Panc1 (cell line): ENCODE measurements at regions not wholly inside any gene's neighbourhood (a gene's known extent, or its start where the extent isn't known, plus 50 kb on each side); places are given as distances from the start of the nearest gene placed in this dataset.
"Not testable (repeated sequence)": the region's sequence is repeated elsewhere in the genome, so short reads cannot be mapped to it uniquely, and the experiment has no call there.

Experiments
- ATAC-seq: fragments of 200-7000 bp; cut with Tn5 transposase; 2 replicates; pipeline ENCODE4 v1.9.1; 2020; ENCODE audit warnings: mild to moderate bottlenecking, moderate library complexity
- BruUV-seq: library from RNA; stranded (reverse); fragments of 400-500 nt; replicated peaks from 2 replicates; lab custom pipeline; 2021; lab: Mats Ljungman, UMichigan
- CTCF ChIA-PET: fragments of 300-600 bp; sonication (Branson Sonifier 250); formaldehyde crosslinking; loops from one replicate; lab custom pipeline; 2022; ENCODE audit warnings: antibody characterized with exemption; lab: Charles Lee
- POLR2A ChIA-PET: fragments of 300-600 bp; sonication (Branson Sonifier 250); formaldehyde crosslinking; loops from one replicate; lab custom pipeline; 2022; ENCODE audit warnings: antibody characterized with exemption; lab: Charles Lee
- DNase-seq: peaks from one replicate; pipeline ENCODE4 v3.0.0-alpha.2; 2010; ENCODE audit warnings: low read depth, low spot score
- H3K27ac ChIP-seq: 2 replicates; pipeline ENCODE4 v1.5.1; 2011; ENCODE audit warnings: mild to moderate bottlenecking, low read length, inconsistent platforms
- H3K27me3 ChIP-seq: fragments of 200-500 bp; sonication (Bioruptor generic); 2 replicates; pipeline ENCODE4 v1.6.0; 2014; ENCODE audit warnings: low read length, inconsistent platforms; ENCODE audit not compliant: control insufficient read depth, insufficient read depth
- H3K36me3 ChIP-seq: fragments of 200-500 bp; sonication (Bioruptor generic); 2 replicates; pipeline ENCODE4 v1.5.1; 2014; ENCODE audit warnings: inconsistent platforms, mild to moderate bottlenecking, low read length, moderate library complexity; ENCODE audit not compliant: control insufficient read depth, insufficient read depth
- H3K4me1 ChIP-seq: 2 replicates; pipeline ENCODE4 v1.5.1; 2011; ENCODE audit warnings: inconsistent platforms, mild to moderate bottlenecking, low read length, moderate library complexity; ENCODE audit not compliant: control insufficient read depth, insufficient read depth
- H3K4me3 ChIP-seq, 2 experiments: 2 replicates each; pipeline ENCODE4 v1.5.1; 2011 to 2012; ENCODE audit warnings: low read depth in 2 of 2, low read length in 2 of 2, mild to moderate bottlenecking in 2 of 2, inconsistent platforms in 1 of 2, moderate library complexity in 1 of 2
- H3K9me3 ChIP-seq: fragments of 200-500 bp; sonication (Bioruptor generic); 2 replicates; pipeline ENCODE4 v1.5.1; 2014; ENCODE audit warnings: low read depth, mild to moderate bottlenecking, inconsistent platforms, low read length, moderate library complexity; ENCODE audit not compliant: control insufficient read depth, insufficient read depth
- CTCF ChIP-seq: fragments of 450-650 bp; IDR thresholded peaks from 2 replicates; pipeline ENCODE4 v1.5.1; 2017; ENCODE audit warnings: mild to moderate bottlenecking
- POLR2AphosphoS5 ChIP-seq: IDR thresholded peaks from 2 replicates; pipeline ENCODE4 v1.6.1; 2012; ENCODE audit warnings: mild to moderate bottlenecking, low read depth, low read length, moderate library complexity
- SIN3A ChIP-seq: IDR thresholded peaks from 2 replicates; pipeline ENCODE4 v1.6.1; 2012; ENCODE audit warnings: low read depth, mild to moderate bottlenecking, low read length, moderate library complexity, borderline replicate concordance; ENCODE audit not compliant: insufficient read depth
- TCF7L2 ChIP-seq: IDR thresholded peaks from 2 replicates; pipeline ENCODE4 v1.6.1; 2011; ENCODE audit warnings: mild to moderate bottlenecking, low read depth, low read length, inconsistent platforms
- in situ Hi-C: cut with HindIII; loops from 2 replicates; pipeline ENCODE4 v1.10.0; 2016; ENCODE audit warnings: low sequenced_read_pairs, low pct_unique_long_range_greater_than_20kb
- intact Hi-C: fragments of 100-400 bp; cut with micrococcal nuclease; formaldehyde crosslinking; loops from one replicate; pipeline ENCODE4 v1.10.0; 2022; ENCODE audit not compliant: unreplicated experiment
- TF ChIP-seq, protein P1 (sequence below), 2 experiments: IDR thresholded peaks; 2 replicates each; pipeline ENCODE4 v1.6.1; 2011 to 2012; ENCODE audit warnings: low read depth in 2 of 2, control low read depth in 1 of 2, low read length in 1 of 2, mild to moderate bottlenecking in 1 of 2, moderate library complexity in 1 of 2; ENCODE audit not compliant: insufficient read depth in 1 of 2

DNA sequence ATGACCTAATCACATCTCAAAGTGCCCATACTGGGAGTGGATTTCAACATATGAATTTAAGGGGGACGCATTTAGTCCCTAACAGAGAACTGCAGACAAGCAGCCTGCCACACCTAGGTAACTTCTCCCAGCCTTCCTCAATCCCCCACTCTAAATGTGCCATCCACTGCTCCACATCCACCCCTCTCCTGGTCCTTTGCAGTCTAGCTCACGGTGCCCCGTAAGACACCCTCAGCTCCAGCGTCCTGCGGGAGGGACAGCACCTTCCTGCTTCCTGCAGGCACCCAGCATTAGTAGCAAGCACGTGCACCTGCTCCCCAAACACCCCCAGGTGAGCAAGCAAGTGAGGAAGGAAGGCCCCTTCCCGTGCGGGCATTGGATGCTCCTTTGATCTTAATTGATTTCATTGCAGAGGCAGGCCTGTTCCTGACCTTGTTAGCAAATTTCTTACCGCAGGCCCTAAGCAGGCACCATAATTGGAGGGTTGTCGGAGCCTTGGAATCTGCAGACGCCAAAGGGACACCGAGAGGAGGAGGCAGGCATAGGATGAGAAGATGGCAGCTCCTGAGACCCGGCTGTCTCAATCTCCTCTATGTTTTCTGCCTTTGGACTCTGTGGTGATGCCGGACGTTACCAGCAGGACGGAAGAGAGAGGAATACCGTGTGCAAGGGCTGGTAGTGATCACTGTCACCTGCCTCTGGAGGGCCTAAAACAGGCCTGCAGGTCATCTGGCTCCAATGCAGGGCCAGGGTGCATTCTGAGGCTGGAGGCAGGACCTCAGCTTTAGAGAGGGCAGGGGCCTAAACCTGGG is 75.8 kb upstream of the CHST15 start:
- intact Hi-C loops (no loop called here), in situ Hi-C loops (no loop called here)
- H3K9me3 ChIP-seq = no peaks in the 10 kb centered on the region
- POLR2A ChIA-PET = no interaction called here
- H3K27ac ChIP-seq = no peak overlapping the region
- TF ChIP-seq CTCF = no peak
- TF ChIP-seq POLR2AphosphoS5 = no peak
- TF ChIP-seq, protein P1, sequence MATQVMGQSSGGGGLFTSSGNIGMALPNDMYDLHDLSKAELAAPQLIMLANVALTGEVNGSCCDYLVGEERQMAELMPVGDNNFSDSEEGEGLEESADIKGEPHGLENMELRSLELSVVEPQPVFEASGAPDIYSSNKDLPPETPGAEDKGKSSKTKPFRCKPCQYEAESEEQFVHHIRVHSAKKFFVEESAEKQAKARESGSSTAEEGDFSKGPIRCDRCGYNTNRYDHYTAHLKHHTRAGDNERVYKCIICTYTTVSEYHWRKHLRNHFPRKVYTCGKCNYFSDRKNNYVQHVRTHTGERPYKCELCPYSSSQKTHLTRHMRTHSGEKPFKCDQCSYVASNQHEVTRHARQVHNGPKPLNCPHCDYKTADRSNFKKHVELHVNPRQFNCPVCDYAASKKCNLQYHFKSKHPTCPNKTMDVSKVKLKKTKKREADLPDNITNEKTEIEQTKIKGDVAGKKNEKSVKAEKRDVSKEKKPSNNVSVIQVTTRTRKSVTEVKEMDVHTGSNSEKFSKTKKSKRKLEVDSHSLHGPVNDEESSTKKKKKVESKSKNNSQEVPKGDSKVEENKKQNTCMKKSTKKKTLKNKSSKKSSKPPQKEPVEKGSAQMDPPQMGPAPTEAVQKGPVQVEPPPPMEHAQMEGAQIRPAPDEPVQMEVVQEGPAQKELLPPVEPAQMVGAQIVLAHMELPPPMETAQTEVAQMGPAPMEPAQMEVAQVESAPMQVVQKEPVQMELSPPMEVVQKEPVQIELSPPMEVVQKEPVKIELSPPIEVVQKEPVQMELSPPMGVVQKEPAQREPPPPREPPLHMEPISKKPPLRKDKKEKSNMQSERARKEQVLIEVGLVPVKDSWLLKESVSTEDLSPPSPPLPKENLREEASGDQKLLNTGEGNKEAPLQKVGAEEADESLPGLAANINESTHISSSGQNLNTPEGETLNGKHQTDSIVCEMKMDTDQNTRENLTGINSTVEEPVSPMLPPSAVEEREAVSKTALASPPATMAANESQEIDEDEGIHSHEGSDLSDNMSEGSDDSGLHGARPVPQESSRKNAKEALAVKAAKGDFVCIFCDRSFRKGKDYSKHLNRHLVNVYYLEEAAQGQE (IDR thresholded peaks at IDR 0.05; ENCODE audit: insufficient read depth in 1 of 2, low read depth in 2 of 2, low read length in 1 of 2) = no peak
- no peak for TF ChIP-seq SIN3A
- no peak for TF ChIP-seq TCF7L2
- H3K36me3 ChIP-seq = no peaks in the 10 kb centered on the region
- ATAC-seq = no peak
- BruUV-seq = no TSS peak
- DNase-seq = no peak
- no peaks in the 10 kb centered on the region for H3K4me1 ChIP-seq
- CTCF ChIA-PET = no interaction called here
- no peaks in the 10 kb centered on the region for H3K27me3 ChIP-seq
- H3K4me3 ChIP-seq = no peak overlapping the region

DNA sequence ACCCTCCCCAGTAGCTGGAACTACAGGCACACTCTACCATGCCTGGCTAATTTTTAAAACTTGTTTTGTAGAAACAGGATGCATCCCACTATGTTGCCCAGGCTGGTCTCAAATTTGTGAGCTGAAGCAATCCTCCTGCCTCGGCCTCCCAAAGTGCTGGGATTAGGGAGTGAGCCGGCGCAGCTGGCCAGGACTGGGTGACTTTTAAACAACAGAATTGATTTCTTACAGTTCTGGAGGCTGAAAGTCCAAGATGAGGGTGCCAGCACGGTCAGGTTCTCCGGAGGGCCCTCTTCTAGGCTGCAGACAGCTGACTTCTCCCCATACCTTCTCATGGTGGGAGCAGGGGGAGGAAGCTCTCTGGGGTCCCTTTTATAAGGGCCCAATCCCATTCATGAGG is 75.2 kb upstream of the CHST15 start:
- H3K4me3 ChIP-seq = no peak overlapping the region
- CTCF ChIA-PET = no interaction called here
- H3K27me3 ChIP-seq = no peaks in the 10 kb centered on the region
- ATAC-seq = no peak
- no peaks in the 10 kb centered on the region for H3K9me3 ChIP-seq
- in situ Hi-C loops = no loop called here
- TF ChIP-seq POLR2AphosphoS5 (no peak), CTCF (no peak), SIN3A (no peak), TCF7L2 (no peak)
- TF ChIP-seq, protein P1 (IDR thresholded peaks at IDR 0.05; ENCODE audit: insufficient read depth in 1 of 2, low read depth in 2 of 2, low read length in 1 of 2) = no peak
- no peak overlapping the region for H3K27ac ChIP-seq
- H3K4me1 ChIP-seq = no peaks in the 10 kb centered on the region
- BruUV-seq = no TSS peak
- no peak for DNase-seq
- no peaks in the 10 kb centered on the region for H3K36me3 ChIP-seq
- intact Hi-C loops = no loop called here
- POLR2A ChIA-PET = no interaction called here

- in situ Hi-C loops, H3K9me3 ChIP-seq, CTCF ChIA-PET, H3K27me3 ChIP-seq, DNase-seq, H3K36me3 ChIP-seq, intact Hi-C loops, ATAC-seq, BruUV-seq, POLR2A ChIA-PET, H3K27ac ChIP-seq, H3K4me1 ChIP-seq, H3K4me3 ChIP-seq: not testable (repeated sequence)
Observed at GRCh38 chr10:124167925-124168324, 74.5 kb upstream of the CHST15 start.
